LNCaP clone FGC (cell line): ENCODE measurements at regions not wholly inside any gene's neighbourhood (a gene's known extent, or its start where the extent isn't known, plus 50 kb on each side); places are given as distances from the start of the nearest gene placed in this dataset.

Experiments
- DNase-seq: peaks from one replicate; pipeline ENCODE4 v3.0.0-alpha.2; 2011; ENCODE audit warnings: low read depth
- H3K4me3 ChIP-seq: 2 replicates; pipeline ENCODE4 v1.5.1; 2011; ENCODE audit warnings: mild to moderate bottlenecking, low read depth, low read length, control low read depth
- CTCF ChIP-seq: IDR thresholded peaks from 2 replicates; pipeline ENCODE4 v1.5.1; 2012; ENCODE audit warnings: mild to moderate bottlenecking; ENCODE audit not compliant: control insufficient read depth, insufficient read depth; ENCODE audit errors: extremely low read depth

- no peak for DNase-seq
- no peak overlapping the region for H3K4me3 ChIP-seq
- no peak for TF ChIP-seq CTCF
These were observed 175.7 kb upstream of the ZKSCAN2 start for GRCh38 chr16:25433388-25433787.

GRCh38 chr16:25431472-25431871 is 173.8 kb upstream of the ZKSCAN2 start:
- no peak for DNase-seq
- no peak for TF ChIP-seq CTCF
- no peak overlapping the region for H3K4me3 ChIP-seq

- H3K4me3 ChIP-seq: no peak overlapping the region
- no peak for DNase-seq
- no peak for TF ChIP-seq CTCF
These were observed 169.2 kb upstream of the ZKSCAN2 start for GRCh38 chr16:25426829-25427228.

- no peak for DNase-seq
- TF ChIP-seq CTCF: no peak
- no peak overlapping the region for H3K4me3 ChIP-seq
These were observed 162.0 kb upstream of the ZKSCAN2 start for GRCh38 chr16:25419681-25420080.

- DNase-seq: no peak
- no peak for TF ChIP-seq CTCF
- H3K4me3 ChIP-seq: no peak overlapping the region
These were observed 161.5 kb upstream of the ZKSCAN2 start for GRCh38 chr16:25419153-25419552.

- H3K4me3 ChIP-seq: no peak overlapping the region
- TF ChIP-seq CTCF: no peak
- no peak for DNase-seq
These were observed 158.4 kb upstream of the ZKSCAN2 start for GRCh38 chr16:25416002-25416401.

GRCh38 chr16:25413975-25414374 is 156.3 kb upstream of the ZKSCAN2 start:
- peak; percentile 14 for DNase-seq
- no peak for TF ChIP-seq CTCF
- no peak overlapping the region for H3K4me3 ChIP-seq
